Ovary (tissue), 3 donors: ENCODE measurements at regions not wholly inside any gene's neighbourhood (a gene's known extent, or its start where the extent isn't known, plus 50 kb on each side); places are given as distances from the start of the nearest gene placed in this dataset.

Source experiments
- EP300 ChIP-seq: sonication (generic); formaldehyde crosslinking; IDR thresholded peaks from one replicate; pipeline ENCODE4 v1.6.1; 2017; ENCODE audit warnings: antibody characterized with exemption
- POLR2A ChIP-seq: fragments of 450-650 bp; IDR thresholded peaks from one replicate; pipeline ENCODE4 v1.6.1; 2017; ENCODE audit warnings: antibody characterized with exemption, mild to moderate bottlenecking, moderate library complexity
- TF ChIP-seq, protein P1 (sequence below), 3 donors: fragments of 450-650 bp in 2 of 3; fragments of 200-600 bp in 1 of 3; IDR thresholded peaks; one replicate each; pipeline versions ENCODE4 v1.5.1 to v1.8.0; 2016 to 2022; ENCODE audit warnings: antibody characterized with exemption in 3 of 3, mild to moderate bottlenecking in 1 of 3
- donor health status: DM: no; HTN: no; CAD: no.

DNA sequence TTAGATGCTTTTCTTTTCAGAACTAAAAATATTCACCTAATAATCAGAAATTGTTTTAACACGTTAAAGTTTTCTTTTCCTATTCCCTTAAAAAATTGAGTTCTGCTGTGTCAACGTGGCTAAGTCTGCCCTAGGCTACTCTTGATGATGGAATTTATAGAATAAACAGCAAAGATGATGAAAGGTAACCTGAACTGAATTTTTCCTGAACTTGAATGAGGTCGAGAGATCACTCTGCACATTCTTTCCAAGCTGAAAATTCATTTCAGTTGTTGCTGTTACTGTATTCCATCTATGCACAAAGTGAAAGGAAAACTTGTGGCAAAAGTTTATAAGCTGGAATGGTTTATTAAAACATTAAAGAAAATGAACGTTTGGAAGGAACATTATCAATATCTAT, 245.9 kb upstream of the GIMD1 start:
- TF ChIP-seq POLR2A (no peak), EP300 (no peak)
- TF ChIP-seq, protein P1, sequence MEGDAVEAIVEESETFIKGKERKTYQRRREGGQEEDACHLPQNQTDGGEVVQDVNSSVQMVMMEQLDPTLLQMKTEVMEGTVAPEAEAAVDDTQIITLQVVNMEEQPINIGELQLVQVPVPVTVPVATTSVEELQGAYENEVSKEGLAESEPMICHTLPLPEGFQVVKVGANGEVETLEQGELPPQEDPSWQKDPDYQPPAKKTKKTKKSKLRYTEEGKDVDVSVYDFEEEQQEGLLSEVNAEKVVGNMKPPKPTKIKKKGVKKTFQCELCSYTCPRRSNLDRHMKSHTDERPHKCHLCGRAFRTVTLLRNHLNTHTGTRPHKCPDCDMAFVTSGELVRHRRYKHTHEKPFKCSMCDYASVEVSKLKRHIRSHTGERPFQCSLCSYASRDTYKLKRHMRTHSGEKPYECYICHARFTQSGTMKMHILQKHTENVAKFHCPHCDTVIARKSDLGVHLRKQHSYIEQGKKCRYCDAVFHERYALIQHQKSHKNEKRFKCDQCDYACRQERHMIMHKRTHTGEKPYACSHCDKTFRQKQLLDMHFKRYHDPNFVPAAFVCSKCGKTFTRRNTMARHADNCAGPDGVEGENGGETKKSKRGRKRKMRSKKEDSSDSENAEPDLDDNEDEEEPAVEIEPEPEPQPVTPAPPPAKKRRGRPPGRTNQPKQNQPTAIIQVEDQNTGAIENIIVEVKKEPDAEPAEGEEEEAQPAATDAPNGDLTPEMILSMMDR (IDR thresholded peaks at IDR 0.05) = no peak
